GM10266 (cell line): ENCODE measurements at regions not wholly inside any gene's neighbourhood (a gene's known extent, or its start where the extent isn't known, plus 50 kb on each side); places are given as distances from the start of the nearest gene placed in this dataset.
"Not testable (repeated sequence)": the region's sequence is repeated elsewhere in the genome, so short reads cannot be mapped to it uniquely, and the experiment has no call there.

Source experiments
- DNase-seq: peaks from one replicate; pipeline ENCODE4 v3.0.0; 2012; ENCODE audit errors: extremely low spot score
- TF ChIP-seq, protein P1 (sequence below): IDR thresholded peaks from 2 replicates; pipeline ENCODE4 v1.5.1; 2012; ENCODE audit warnings: mild to moderate bottlenecking, low read depth; ENCODE audit not compliant: control insufficient read depth, insufficient read depth; ENCODE audit errors: missing control alignments

DNA sequence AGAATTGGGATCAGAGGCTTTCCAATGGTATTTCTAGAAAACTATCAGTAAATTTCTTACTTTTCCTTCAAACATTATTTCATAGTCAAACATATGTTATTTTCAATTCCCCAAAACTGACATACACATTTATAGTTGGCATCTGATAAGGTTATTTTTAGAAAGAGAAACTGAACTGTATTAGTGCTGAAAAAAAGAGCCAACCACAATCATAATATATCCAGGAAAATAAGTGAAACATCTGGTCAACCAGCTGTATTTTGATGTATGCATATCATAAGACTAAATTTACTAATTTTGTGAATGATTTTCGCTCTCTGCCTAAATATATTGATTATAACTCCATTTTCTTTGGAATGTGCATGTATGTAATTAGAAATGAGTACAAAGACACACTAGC, 554.2 kb downstream of the FLRT2 start:
- no peak for DNase-seq
- TF ChIP-seq, protein P1, sequence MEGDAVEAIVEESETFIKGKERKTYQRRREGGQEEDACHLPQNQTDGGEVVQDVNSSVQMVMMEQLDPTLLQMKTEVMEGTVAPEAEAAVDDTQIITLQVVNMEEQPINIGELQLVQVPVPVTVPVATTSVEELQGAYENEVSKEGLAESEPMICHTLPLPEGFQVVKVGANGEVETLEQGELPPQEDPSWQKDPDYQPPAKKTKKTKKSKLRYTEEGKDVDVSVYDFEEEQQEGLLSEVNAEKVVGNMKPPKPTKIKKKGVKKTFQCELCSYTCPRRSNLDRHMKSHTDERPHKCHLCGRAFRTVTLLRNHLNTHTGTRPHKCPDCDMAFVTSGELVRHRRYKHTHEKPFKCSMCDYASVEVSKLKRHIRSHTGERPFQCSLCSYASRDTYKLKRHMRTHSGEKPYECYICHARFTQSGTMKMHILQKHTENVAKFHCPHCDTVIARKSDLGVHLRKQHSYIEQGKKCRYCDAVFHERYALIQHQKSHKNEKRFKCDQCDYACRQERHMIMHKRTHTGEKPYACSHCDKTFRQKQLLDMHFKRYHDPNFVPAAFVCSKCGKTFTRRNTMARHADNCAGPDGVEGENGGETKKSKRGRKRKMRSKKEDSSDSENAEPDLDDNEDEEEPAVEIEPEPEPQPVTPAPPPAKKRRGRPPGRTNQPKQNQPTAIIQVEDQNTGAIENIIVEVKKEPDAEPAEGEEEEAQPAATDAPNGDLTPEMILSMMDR = no peak

DNA sequence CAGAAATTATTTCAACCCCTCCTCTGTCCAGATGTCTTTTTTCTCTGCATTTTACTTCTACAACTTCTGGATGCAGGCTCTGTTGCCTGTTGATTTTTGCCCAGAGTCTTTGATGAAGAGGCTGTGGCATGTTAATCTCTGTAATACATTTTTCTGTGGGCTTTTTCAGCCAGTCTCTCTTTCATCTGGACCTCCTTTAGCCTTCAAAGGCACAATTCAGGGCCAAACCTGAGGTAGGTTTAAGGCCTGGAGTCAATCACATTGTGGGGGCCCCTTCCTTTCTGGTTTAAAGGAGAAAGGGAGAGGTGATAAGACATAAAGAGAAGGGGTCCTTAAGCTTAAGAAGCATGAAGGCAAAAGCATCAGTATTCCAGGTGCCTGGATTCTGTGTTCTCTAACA, 553.7 kb downstream of the FLRT2 start:
- no peak for DNase-seq
- TF ChIP-seq, protein P1 = no peak

DNA sequence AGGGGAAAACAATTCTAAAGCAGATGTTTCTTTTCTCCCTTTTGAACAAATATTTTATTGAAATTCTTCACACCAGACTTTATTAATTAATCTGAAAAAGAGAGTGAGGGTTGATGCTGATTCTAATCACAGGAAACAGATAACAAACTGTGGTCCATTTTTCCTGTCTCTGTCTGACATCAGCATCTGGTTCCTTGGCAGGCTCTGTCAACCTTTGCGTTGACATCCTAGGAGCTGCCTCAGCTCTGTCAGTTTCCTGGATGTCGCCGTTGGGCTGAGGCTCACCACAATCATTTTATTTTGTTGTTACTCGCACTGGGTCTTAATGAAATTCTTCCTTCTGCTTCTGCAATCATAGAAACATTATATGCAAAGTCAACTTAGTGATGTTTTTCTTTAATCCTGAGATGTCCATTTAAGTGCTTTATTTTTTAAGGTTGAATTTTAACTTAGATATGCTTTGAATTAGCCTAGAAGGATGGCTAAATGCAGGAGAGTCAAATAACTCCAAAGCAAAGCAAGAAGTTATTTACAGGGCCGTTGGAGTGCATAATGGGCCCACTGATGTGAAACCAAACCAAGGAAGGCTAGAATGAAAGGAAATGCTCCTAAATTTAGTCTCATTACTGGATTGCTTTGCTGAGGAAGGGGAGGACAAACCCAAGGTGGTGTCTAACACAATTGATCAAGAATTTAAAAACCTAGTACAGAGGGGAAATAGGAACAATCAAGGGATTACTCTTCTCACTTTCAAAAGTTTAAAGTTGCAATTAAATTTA, 542.4 kb downstream of the FLRT2 start:
- DNase-seq = no peak
- TF ChIP-seq, protein P1 = no peak

DNA sequence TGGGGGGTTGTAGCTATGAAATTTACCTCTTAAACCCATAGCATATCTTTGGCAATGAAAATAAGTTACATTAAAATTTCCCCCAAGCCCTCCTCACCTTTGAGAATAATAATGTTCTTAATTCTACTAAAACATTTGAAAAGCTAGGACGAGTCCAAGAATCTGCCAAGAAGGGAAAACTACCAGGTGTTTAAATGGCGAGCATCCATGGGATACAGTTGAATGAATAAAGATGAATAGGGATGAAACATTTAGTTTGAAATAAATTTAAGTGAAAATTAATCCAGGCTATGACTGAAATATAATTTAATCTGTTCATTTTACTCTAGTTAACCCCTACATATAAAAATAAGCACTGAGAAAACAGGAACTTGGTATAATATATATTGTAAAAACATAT, 536.7 kb downstream of the FLRT2 start:
- no peak for DNase-seq
- TF ChIP-seq, protein P1 = no peak

DNA sequence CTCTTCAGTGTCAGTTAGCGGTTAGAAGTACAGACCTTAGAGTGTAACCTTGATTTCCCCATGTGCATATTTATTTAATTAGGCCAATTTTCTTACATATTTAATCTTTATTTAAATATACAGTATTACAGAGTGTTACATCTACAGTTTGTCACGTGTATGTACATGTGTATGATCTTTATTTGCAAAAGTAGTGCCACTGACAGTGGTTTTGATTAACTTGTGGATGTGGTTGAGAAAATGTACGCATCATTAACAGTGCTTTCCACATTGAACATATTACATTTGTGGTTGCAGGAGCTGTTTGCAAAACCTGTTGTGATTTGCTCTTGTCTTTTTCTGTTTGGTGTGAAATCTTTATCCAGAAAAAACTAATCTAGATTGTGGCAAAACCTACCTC, 535.5 kb downstream of the FLRT2 start:
- TF ChIP-seq, protein P1 = no peak
- no peak for DNase-seq

DNA sequence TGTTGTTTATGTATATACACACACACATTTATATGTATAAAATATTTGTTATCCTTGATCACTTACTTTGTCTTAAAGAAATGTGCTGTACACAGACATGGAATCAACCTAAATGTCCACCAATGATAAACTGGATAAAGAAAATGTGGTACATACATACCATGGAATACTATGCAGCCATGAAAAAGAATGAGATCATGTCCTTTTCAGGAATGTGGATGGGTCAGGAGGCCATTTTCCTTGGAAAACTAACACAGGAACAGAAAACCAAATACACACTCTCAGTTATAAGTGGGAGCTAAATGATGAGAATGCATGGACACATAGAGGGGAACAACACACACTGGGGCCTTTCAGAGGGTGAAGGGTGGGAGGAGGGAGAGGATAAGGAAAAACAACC, 534.7 kb downstream of the FLRT2 start:
- DNase-seq = not testable (repeated sequence)

DNA sequence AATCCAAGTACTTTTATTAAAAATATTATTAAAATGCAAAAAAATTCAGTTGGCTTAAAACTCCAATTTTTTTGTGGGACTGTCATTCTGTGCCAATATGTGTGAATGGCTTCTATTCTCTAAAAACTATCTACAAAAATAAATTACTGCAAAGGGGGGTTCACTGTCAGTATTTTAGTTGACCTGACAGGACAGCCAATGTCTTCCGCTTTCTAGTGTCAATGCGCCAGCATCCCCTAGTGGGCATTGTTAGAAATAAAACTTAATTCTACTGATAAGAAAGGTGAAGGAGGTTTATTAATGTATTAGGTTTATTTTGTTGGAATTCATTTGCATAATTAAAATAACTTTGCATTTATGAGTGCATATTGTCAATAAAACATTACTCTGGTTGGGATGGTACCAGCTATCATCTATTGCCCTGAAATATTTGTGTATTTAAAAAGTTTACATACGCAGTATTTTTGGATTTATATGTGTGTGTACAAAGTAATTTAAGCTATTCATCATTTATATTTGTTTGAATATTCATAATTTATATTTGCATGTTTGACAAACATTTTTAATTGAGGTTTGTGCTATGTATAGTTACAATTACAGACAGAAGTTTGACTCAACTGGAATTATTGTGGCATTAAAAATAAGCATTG, 527.2 kb downstream of the FLRT2 start:
- TF ChIP-seq, protein P1 = peak; percentile 67
- peak; percentile 9 for DNase-seq
